NCI-H1417 (cell line): ENCODE measurements at regions not wholly inside any gene's neighbourhood (a gene's known extent, or its start where the extent isn't known, plus 50 kb on each side); places are given as distances from the start of the nearest gene placed in this dataset.
"Not testable (repeated sequence)": the region's sequence is repeated elsewhere in the genome, so short reads cannot be mapped to it uniquely, and the experiment has no call there.

Experiments used
- DNase-seq, 3 experiments: peaks; one replicate each; lab custom pipeline; 2025; lab: John Stamatoyannopoulos, UW

GRCh38 chr18:10247021-10247741 lies 207.3 kb upstream of the APCDD1 start:
- DNase-seq: no peak

GRCh38 chr18:10247742-10248082 lies 206.7 kb upstream of the APCDD1 start:
- DNase-seq: no peak

GRCh38 chr18:10248738-10249137 lies 205.7 kb upstream of the APCDD1 start:
- no peak for DNase-seq

- no peak for DNase-seq
Measured at GRCh38 chr18:10249270-10249669, 205.2 kb upstream of the APCDD1 start.

GRCh38 chr18:10249801-10250200 lies 204.6 kb upstream of the APCDD1 start:
- no peak for DNase-seq

- no peak for DNase-seq
Measured at GRCh38 chr18:10252494-10252893, 201.9 kb upstream of the APCDD1 start.

- peak in 1 of 3 experiments; percentile 36 for DNase-seq
Measured at GRCh38 chr18:10252952-10253705, 201.3 kb upstream of the APCDD1 start.

GRCh38 chr18:10256276-10256675 lies 198.2 kb upstream of the APCDD1 start:
- DNase-seq: not testable (repeated sequence)

- DNase-seq: no peak
Measured at GRCh38 chr18:10258836-10259474, 195.5 kb upstream of the APCDD1 start.

GRCh38 chr18:10259901-10260300 lies 194.5 kb upstream of the APCDD1 start:
- DNase-seq: peak in 1 of 3 experiments; percentile 31

- DNase-seq: no peak
Measured at GRCh38 chr18:10261344-10262276, 192.8 kb upstream of the APCDD1 start.

GRCh38 chr18:10262566-10262965 lies 191.9 kb upstream of the APCDD1 start:
- DNase-seq: no peak

GRCh38 chr18:10264260-10264659 lies 190.2 kb upstream of the APCDD1 start:
- DNase-seq: no peak

- no peak for DNase-seq
Measured at GRCh38 chr18:10265560-10266333, 188.7 kb upstream of the APCDD1 start.

GRCh38 chr18:10266334-10266590 lies 188.2 kb upstream of the APCDD1 start:
- no peak for DNase-seq

- no peak for DNase-seq
Measured at GRCh38 chr18:10269261-10269660, 185.2 kb upstream of the APCDD1 start.

- DNase-seq: no peak
Measured at GRCh38 chr18:10270151-10270571, 184.3 kb upstream of the APCDD1 start.

- no peak for DNase-seq
Measured at GRCh38 chr18:10271481-10271880, 183.0 kb upstream of the APCDD1 start.

- no peak for DNase-seq
Measured at GRCh38 chr18:10274301-10274700, 180.1 kb upstream of the APCDD1 start.

GRCh38 chr18:10275486-10275885 lies 178.9 kb upstream of the APCDD1 start:
- no peak for DNase-seq

- DNase-seq: no peak
Measured at GRCh38 chr18:10278265-10278664, 176.2 kb upstream of the APCDD1 start.
